B cell (primary cell): ENCODE measurements at regions not wholly inside any gene's neighbourhood (a gene's known extent, or its start where the extent isn't known, plus 50 kb on each side); places are given as distances from the start of the nearest gene placed in this dataset.

Experiments
- ATAC-seq: fragments of 200-7000 bp; cut with Tn5 transposase; one replicate; pipeline ENCODE4 v1.10.0; 2021; ENCODE audit warnings: low read depth, mild to moderate bottlenecking, moderate number of reproducible peaks, moderate library complexity
- CTCF ChIA-PET: fragments of 350-600 bp; sonication (Branson Sonifier 250); formaldehyde crosslinking; loops from one replicate; lab custom pipeline; 2021; ENCODE audit warnings: antibody characterized with exemption, inconsistent platforms; lab: Charles Lee
- POLR2A ChIA-PET: fragments of 350-600 bp; sonication (Branson Sonifier 250); formaldehyde crosslinking; loops from one replicate; lab custom pipeline; 2021; ENCODE audit warnings: antibody characterized with exemption; lab: Charles Lee
- DNase-seq: peaks from one replicate; pipeline ENCODE4 v3.0.0; 2013
- H2AFZ ChIP-seq: 2 replicates; pipeline ENCODE4 v1.6.1; 2012; ENCODE audit warnings: mild to moderate bottlenecking, low read depth, low read length; ENCODE audit not compliant: insufficient read depth, poor library complexity, severe bottlenecking
- H3K27ac ChIP-seq, 2 donors: 1 replicate in 1 of 2; 2 replicates in 1 of 2; pipeline ENCODE4 v1.5.1; 2012 to 2013; ENCODE audit warnings: low read length in 2 of 2, mild to moderate bottlenecking in 2 of 2, moderate library complexity in 1 of 2
- H3K27me3 ChIP-seq, 4 experiments: fragments of 200-600 bp in 1 of 4; sonication (generic) in 1 of 4; replicated peaks in 1 of 4; 1 replicate in 2 of 4; 2 replicates in 2 of 4; pipeline versions ENCODE4 v1.6.1 to v1.7.0; 2013 to 2016; ENCODE audit warnings: low read length in 3 of 4, mild to moderate bottlenecking in 2 of 4, mixed read lengths in 1 of 4, moderate library complexity in 1 of 4; ENCODE audit not compliant: insufficient read depth in 4 of 4, control insufficient read depth in 3 of 4; ENCODE audit errors: control extremely low read depth in 1 of 4
- H3K36me3 ChIP-seq, 2 experiments: replicated peaks in 1 of 2; 1 replicate in 1 of 2; 2 replicates in 1 of 2; pipeline versions ENCODE4 v1.6.1 to v1.7.1; 2013; ENCODE audit warnings: low read length in 1 of 2; ENCODE audit not compliant: insufficient read depth in 2 of 2, control insufficient read depth in 1 of 2; ENCODE audit errors: control extremely low read depth in 1 of 2, extremely low read depth in 1 of 2
- H3K4me1 ChIP-seq, 2 donors: fragments of 200-600 bp in 1 of 2; sonication (generic) in 1 of 2; 1 replicate in 1 of 2; 2 replicates in 1 of 2; pipeline versions ENCODE4 v1.5.1 to v1.6.1; 2013 to 2017; ENCODE audit warnings: low read length in 2 of 2; ENCODE audit not compliant: control insufficient read depth in 2 of 2, insufficient read depth in 2 of 2
- H3K4me2 ChIP-seq: replicated peaks from 2 replicates; pipeline ENCODE3; 2012; ENCODE audit warnings: mild to moderate bottlenecking, low read depth, low read length; ENCODE audit not compliant: poor library complexity, severe bottlenecking
- H3K4me3 ChIP-seq, 5 experiments: fragments of 200-600 bp in 1 of 5; sonication (generic) in 1 of 5; 1 replicate in 3 of 5; 2 replicates in 2 of 5; pipeline versions ENCODE4 v1.5.1 to v1.7.0; 2011 to 2016; ENCODE audit warnings: low read length in 4 of 5, mild to moderate bottlenecking in 4 of 5, low read depth in 2 of 5, control low read depth in 1 of 5, moderate library complexity in 1 of 5; ENCODE audit not compliant: insufficient read depth in 1 of 5; ENCODE audit errors: control extremely low read depth in 1 of 5, extremely low read depth in 1 of 5
- H3K79me2 ChIP-seq: fragments of 200-600 bp; sonication (generic); one replicate; pipeline ENCODE4 v1.6.0; 2016; ENCODE audit warnings: low read length; ENCODE audit not compliant: control insufficient read depth, insufficient read depth
- H3K9ac ChIP-seq: fragments of 200-600 bp; sonication (generic); 2 replicates; pipeline ENCODE4 v1.6.1; 2017; ENCODE audit warnings: mild to moderate bottlenecking, low read length, moderate library complexity
- H3K9me3 ChIP-seq, 3 donors: one replicate each; pipeline versions ENCODE4 v1.6.1 to v1.7.1; 2013; ENCODE audit warnings: low read length in 2 of 3; ENCODE audit not compliant: control insufficient read depth in 2 of 3, insufficient read depth in 1 of 3; ENCODE audit errors: control extremely low read depth in 1 of 3
- H4K20me1 ChIP-seq: 2 replicates; pipeline ENCODE4 v1.6.0; 2012; ENCODE audit warnings: mild to moderate bottlenecking, low read length; ENCODE audit not compliant: insufficient read depth, control insufficient read depth, poor library complexity, severe bottlenecking
- H3K27ac Mint-ChIP-seq: one replicate; pipeline ENCODE4 v1.8.0; 2021; ENCODE audit warnings: mixed read lengths
- H3K27me3 Mint-ChIP-seq: one replicate; pipeline ENCODE4 v1.8.0; 2021; ENCODE audit warnings: mixed read lengths
- H3K4me1 Mint-ChIP-seq: one replicate; pipeline ENCODE4 v1.8.0; 2021; ENCODE audit warnings: mixed read lengths
- H3K4me3 Mint-ChIP-seq: one replicate; pipeline ENCODE4 v1.8.0; 2021; ENCODE audit warnings: mixed read lengths
- H3K9me3 Mint-ChIP-seq: one replicate; pipeline ENCODE4 v1.8.0; 2022; ENCODE audit warnings: mixed read lengths; ENCODE audit not compliant: insufficient read depth
- EZH2 ChIP-seq: IDR thresholded peaks from 2 replicates; pipeline ENCODE4 v1.6.1; 2012; ENCODE audit warnings: borderline replicate concordance, low read depth, mild to moderate bottlenecking, moderate library complexity, low read length; ENCODE audit not compliant: insufficient read depth, poor library complexity, severe bottlenecking
- WGBS: methylation state at CpG from one replicate; pipeline ENCODE4 v1.1.5; 2013; ENCODE audit warnings: missing lambda C conversion rate; ENCODE audit not compliant: insufficient coverage; 5-methylcytosine and 5-hydroxymethylcytosine counted together
- intact Hi-C: fragments of 100-400 bp; cut with micrococcal nuclease; formaldehyde crosslinking; loops from one replicate; pipeline ENCODE4 v1.10.0; 2022
- TF ChIP-seq, protein P1 (sequence below): fragments of 200-600 bp; IDR thresholded peaks from one replicate; pipeline ENCODE4 v1.8.0; 2022; ENCODE audit warnings: antibody characterized with exemption, mild to moderate bottlenecking

DNA sequence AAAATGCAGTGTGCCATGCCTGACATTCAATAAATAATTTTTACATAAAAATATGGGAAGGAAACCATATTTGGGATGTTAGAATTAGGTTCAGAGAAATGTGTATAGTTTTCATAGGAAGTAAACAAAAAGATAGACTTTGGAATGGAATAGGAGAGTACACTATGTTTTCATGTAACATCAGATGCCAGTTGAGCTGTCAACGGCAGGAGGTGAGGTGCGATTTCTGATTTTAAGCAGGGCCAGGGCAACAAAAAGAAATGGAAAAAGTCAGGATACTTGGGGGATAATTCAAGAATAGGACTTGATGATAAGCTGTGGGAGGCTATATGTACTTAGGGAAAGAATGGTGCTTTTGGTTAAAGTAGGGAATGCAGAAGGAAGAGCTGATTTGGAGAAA, 639.5 kb downstream of the OTOL1 start:
- POLR2A ChIA-PET, result no interaction called here
- H3K4me1 Mint-ChIP-seq, result no peaks in the 10 kb centered on the region
- no peak for ATAC-seq

DNA sequence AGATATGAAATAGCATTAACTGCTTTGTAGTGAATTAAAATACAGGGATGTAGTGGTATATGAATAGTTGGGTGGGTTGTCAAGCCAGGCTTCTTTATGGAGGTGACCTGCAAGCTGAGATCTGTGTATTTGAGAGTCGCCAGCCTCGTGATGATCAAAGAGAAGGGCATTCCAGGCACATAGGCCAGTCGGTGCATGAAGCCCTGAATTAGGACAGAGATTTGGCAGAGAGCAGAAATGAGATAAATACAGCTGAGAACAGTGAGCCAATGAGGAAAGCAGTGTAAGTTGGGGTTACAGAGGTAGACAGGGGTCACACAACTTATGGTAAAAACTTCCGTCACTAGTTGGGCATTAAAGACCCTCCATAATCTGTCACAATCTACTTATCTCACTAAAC, 641.9 kb downstream of the OTOL1 start:
- H3K27me3 ChIP-seq, result no peaks in the 10 kb centered on the region
- H3K9me3 ChIP-seq, result no peaks in the 10 kb centered on the region
- Mint-ChIP-seq H3K9me3 (no peaks in the 10 kb centered on the region), H3K4me3 (no peak overlapping the region), H3K27ac (no peak overlapping the region), H3K27me3 (no peaks in the 10 kb centered on the region), H3K4me1 (no peaks in the 10 kb centered on the region)
- intact Hi-C loops, result no loop called here
- no peaks in the 10 kb centered on the region for H3K79me2 ChIP-seq
- no peaks in the 10 kb centered on the region for H3K36me3 ChIP-seq
- no peak overlapping the region for H2AFZ ChIP-seq
- POLR2A ChIA-PET, result no interaction called here
- TF ChIP-seq EZH2, result no peak
- TF ChIP-seq, protein P1, sequence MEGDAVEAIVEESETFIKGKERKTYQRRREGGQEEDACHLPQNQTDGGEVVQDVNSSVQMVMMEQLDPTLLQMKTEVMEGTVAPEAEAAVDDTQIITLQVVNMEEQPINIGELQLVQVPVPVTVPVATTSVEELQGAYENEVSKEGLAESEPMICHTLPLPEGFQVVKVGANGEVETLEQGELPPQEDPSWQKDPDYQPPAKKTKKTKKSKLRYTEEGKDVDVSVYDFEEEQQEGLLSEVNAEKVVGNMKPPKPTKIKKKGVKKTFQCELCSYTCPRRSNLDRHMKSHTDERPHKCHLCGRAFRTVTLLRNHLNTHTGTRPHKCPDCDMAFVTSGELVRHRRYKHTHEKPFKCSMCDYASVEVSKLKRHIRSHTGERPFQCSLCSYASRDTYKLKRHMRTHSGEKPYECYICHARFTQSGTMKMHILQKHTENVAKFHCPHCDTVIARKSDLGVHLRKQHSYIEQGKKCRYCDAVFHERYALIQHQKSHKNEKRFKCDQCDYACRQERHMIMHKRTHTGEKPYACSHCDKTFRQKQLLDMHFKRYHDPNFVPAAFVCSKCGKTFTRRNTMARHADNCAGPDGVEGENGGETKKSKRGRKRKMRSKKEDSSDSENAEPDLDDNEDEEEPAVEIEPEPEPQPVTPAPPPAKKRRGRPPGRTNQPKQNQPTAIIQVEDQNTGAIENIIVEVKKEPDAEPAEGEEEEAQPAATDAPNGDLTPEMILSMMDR, result no peak
- ATAC-seq, result no peak
- CTCF ChIA-PET, result no interaction called here
- no peak for DNase-seq
- 81% methylated on average over 3 of the region's 4 CpGs for WGBS
- no peak overlapping the region for H3K4me2 ChIP-seq
- H4K20me1 ChIP-seq, result no peaks in the 10 kb centered on the region
- H3K4me1 ChIP-seq, result no peaks in the 10 kb centered on the region
- H3K4me3 ChIP-seq, result no peak overlapping the region
- no peak overlapping the region for H3K27ac ChIP-seq
- H3K9ac ChIP-seq, result no peak overlapping the region

More for the DNA sequence above, 639.5 kb downstream of the OTOL1 start:
- WGBS, result 96% methylated on average over 2 of the region's 2 CpGs
- Histone ChIP-seq H3K9ac (no peak overlapping the region), H3K4me2 (no peak overlapping the region), H3K27me3 (no peaks in the 10 kb centered on the region), H3K27ac (no peak overlapping the region), H3K36me3 (no peaks in the 10 kb centered on the region), H3K4me3 (no peak overlapping the region), H3K4me1 (no peaks in the 10 kb centered on the region), H4K20me1 (no peaks in the 10 kb centered on the region), H3K79me2 (no peaks in the 10 kb centered on the region), H3K9me3 (no peaks in the 10 kb centered on the region), H2AFZ (no peak overlapping the region)
- no peak for DNase-seq
- intact Hi-C loops, result no loop called here
- no peak for TF ChIP-seq EZH2
- TF ChIP-seq, protein P1, result no peak
- no peaks in the 10 kb centered on the region for H3K9me3 Mint-ChIP-seq
- no peaks in the 10 kb centered on the region for H3K27me3 Mint-ChIP-seq
- CTCF ChIA-PET, result no interaction called here
- H3K27ac Mint-ChIP-seq, result no peak overlapping the region
- no peak overlapping the region for H3K4me3 Mint-ChIP-seq
